Thyroid gland (tissue), 4 donors: ENCODE measurements at regions not wholly inside any gene's neighbourhood (a gene's known extent, or its start where the extent isn't known, plus 50 kb on each side); places are given as distances from the start of the nearest gene placed in this dataset.

Experiments
- POLR2A ChIP-seq, 2 donors: fragments of 450-650 bp; IDR thresholded peaks; one replicate each; pipeline ENCODE4 v1.6.1; 2017; ENCODE audit warnings: antibody characterized with exemption in 2 of 2, mild to moderate bottlenecking in 2 of 2, moderate library complexity in 1 of 2
- TF ChIP-seq, protein P1 (sequence below), 6 experiments: fragments of 200-600 bp in 3 of 6; fragments of 450-650 bp in 3 of 6; sonication (generic) in 3 of 6; IDR thresholded peaks; one replicate each; pipeline ENCODE4 v1.5.1; 2016 to 2019; ENCODE audit warnings: antibody characterized with exemption in 6 of 6, mild to moderate bottlenecking in 2 of 6, inconsistent platforms in 1 of 6, moderate library complexity in 1 of 6

DNA sequence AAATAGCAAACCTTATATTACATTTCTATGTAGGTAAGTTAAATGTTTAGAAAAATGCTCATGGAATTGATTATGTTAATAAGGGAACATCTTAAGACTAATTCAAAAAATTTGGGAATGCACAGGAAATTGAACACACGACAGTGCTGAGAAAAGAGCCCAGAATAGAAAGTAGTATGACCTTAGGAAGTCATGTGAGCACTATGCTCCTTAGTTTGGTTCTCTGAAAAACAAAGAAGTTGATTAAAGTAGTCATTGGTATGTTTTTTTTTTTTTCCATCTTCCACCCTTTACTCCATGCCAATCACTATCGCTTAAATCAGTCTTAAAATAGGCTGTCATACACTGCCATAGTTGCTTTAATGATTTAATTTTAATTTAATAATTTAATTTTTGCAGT lies 242.9 kb downstream of the ANKRD7 start:
- TF ChIP-seq, protein P1, sequence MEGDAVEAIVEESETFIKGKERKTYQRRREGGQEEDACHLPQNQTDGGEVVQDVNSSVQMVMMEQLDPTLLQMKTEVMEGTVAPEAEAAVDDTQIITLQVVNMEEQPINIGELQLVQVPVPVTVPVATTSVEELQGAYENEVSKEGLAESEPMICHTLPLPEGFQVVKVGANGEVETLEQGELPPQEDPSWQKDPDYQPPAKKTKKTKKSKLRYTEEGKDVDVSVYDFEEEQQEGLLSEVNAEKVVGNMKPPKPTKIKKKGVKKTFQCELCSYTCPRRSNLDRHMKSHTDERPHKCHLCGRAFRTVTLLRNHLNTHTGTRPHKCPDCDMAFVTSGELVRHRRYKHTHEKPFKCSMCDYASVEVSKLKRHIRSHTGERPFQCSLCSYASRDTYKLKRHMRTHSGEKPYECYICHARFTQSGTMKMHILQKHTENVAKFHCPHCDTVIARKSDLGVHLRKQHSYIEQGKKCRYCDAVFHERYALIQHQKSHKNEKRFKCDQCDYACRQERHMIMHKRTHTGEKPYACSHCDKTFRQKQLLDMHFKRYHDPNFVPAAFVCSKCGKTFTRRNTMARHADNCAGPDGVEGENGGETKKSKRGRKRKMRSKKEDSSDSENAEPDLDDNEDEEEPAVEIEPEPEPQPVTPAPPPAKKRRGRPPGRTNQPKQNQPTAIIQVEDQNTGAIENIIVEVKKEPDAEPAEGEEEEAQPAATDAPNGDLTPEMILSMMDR (IDR thresholded peaks at IDR 0.05): no peak
- no peak for TF ChIP-seq POLR2A (IDR thresholded peaks at IDR 0.05)
